Left lung (tissue), 4 donors: ENCODE measurements at regions not wholly inside any gene's neighbourhood (a gene's known extent, or its start where the extent isn't known, plus 50 kb on each side); places are given as distances from the start of the nearest gene placed in this dataset.

Experiments used
- ATAC-seq: fragments of 200-7000 bp; cut with Tn5 transposase; one replicate; pipeline ENCODE4 v1.9.1; 2020; ENCODE audit warnings: moderate library complexity
- DNase-seq, 4 donors: peaks; one replicate each; pipeline ENCODE4 v3.0.0-alpha.2; 2013 to 2020
- H3K27ac ChIP-seq, 2 donors: fragments of 200-600 bp; sonication (generic) in 1 of 2; one replicate each; pipeline versions ENCODE4 v1.5.0 to v1.8.0; 2020 to 2021
- H3K27me3 ChIP-seq, 2 donors: fragments of 200-600 bp; sonication (generic) in 1 of 2; one replicate each; pipeline versions ENCODE4 v1.5.0 to v1.8.0; 2020 to 2021
- H3K36me3 ChIP-seq, 2 donors: fragments of 200-600 bp; sonication (generic) in 1 of 2; one replicate each; pipeline versions ENCODE4 v1.5.0 to v1.8.0; 2020 to 2021
- H3K4me1 ChIP-seq, 2 donors: fragments of 200-600 bp; one replicate each; pipeline ENCODE4 v1.8.0; 2021
- H3K4me3 ChIP-seq, 2 donors: fragments of 200-600 bp; sonication (generic) in 1 of 2; one replicate each; pipeline versions ENCODE4 v1.5.0 to v1.8.0; 2020 to 2021; ENCODE audit warnings: mild to moderate bottlenecking in 1 of 2
- H3K9me3 ChIP-seq, 2 donors: fragments of 200-600 bp; sonication (generic) in 1 of 2; one replicate each; pipeline versions ENCODE4 v1.5.0 to v1.8.0; 2020 to 2021
- intact Hi-C, 2 donors: fragments of 100-400 bp; cut with DNase I; formaldehyde crosslinking; loops; one replicate each; pipeline versions ENCODE4 v1.11.2 to v1.14.2; 2022
- TF ChIP-seq, protein P1 (sequence below), 2 donors: fragments of 200-600 bp; sonication (generic) in 1 of 2; IDR thresholded peaks; one replicate each; pipeline versions ENCODE4 v1.5.0 to v1.8.0; 2021; ENCODE audit warnings: antibody characterized with exemption in 2 of 2
- donor health status: DM: no; HTN: yes; CAD: no.
- donor health status: DM: no; HTN: no; CAD: no.

DNA sequence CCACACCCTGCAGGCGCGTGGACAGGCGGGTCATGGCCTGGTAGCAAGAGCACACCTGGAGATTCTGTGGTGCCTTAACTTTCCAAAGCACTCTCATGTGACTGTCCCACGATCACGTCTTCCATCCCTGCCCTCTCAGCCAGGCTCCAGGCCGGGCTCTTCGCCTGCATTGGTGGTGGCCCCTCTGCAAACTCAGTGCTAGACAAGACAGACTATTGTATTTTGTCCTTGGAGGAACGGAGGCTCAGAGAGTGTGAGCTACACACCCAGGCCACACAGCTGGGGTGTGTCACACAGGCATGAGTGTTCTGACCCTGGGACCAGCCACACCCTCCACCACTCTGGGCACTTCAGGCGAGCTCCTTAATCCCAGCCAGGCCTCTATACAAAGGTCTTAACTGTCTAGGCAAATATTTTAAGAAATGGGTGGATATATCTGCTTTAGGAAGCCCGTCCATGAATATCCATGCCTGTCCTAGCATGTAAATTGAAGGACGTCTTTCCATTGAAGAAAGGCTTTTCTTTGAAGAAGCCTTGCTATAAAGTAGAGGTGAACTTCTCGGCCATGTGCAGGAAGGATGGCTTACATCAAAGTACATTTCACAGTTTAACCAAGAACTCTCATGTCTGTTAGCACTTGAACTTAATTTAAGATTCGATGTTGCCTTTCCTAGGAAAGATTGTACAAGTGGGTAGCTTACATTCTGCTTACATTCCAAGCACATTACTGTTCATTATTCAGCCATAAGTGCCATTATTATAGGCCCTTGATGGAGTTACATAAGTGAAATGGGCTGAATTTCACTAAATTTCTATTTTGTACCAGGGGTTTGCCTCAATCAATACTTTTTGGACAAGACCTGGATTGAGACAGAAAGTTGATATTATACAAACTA, 263.9 kb downstream of the DLL1 start:
- no peaks in the 10 kb centered on the region for H3K36me3 ChIP-seq
- peaks cover 0 to 13% of the 10 kb centered on the region in 2 donors for H3K4me1 ChIP-seq
- peaks cover 9 to 26% of the 10 kb centered on the region in 2 donors for H3K27me3 ChIP-seq
- H3K27ac ChIP-seq: peak overlapping the region; percentile 33 to 53
- peak in 2 of 4 donors; percentile 25 to 54 for DNase-seq
- peak; percentile 46 for ATAC-seq
- intact Hi-C loops: no loop called here
- no peak overlapping the region for H3K4me3 ChIP-seq
- TF ChIP-seq, protein P1, sequence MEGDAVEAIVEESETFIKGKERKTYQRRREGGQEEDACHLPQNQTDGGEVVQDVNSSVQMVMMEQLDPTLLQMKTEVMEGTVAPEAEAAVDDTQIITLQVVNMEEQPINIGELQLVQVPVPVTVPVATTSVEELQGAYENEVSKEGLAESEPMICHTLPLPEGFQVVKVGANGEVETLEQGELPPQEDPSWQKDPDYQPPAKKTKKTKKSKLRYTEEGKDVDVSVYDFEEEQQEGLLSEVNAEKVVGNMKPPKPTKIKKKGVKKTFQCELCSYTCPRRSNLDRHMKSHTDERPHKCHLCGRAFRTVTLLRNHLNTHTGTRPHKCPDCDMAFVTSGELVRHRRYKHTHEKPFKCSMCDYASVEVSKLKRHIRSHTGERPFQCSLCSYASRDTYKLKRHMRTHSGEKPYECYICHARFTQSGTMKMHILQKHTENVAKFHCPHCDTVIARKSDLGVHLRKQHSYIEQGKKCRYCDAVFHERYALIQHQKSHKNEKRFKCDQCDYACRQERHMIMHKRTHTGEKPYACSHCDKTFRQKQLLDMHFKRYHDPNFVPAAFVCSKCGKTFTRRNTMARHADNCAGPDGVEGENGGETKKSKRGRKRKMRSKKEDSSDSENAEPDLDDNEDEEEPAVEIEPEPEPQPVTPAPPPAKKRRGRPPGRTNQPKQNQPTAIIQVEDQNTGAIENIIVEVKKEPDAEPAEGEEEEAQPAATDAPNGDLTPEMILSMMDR (IDR thresholded peaks at IDR 0.05): no peak
- no peaks in the 10 kb centered on the region for H3K9me3 ChIP-seq

DNA sequence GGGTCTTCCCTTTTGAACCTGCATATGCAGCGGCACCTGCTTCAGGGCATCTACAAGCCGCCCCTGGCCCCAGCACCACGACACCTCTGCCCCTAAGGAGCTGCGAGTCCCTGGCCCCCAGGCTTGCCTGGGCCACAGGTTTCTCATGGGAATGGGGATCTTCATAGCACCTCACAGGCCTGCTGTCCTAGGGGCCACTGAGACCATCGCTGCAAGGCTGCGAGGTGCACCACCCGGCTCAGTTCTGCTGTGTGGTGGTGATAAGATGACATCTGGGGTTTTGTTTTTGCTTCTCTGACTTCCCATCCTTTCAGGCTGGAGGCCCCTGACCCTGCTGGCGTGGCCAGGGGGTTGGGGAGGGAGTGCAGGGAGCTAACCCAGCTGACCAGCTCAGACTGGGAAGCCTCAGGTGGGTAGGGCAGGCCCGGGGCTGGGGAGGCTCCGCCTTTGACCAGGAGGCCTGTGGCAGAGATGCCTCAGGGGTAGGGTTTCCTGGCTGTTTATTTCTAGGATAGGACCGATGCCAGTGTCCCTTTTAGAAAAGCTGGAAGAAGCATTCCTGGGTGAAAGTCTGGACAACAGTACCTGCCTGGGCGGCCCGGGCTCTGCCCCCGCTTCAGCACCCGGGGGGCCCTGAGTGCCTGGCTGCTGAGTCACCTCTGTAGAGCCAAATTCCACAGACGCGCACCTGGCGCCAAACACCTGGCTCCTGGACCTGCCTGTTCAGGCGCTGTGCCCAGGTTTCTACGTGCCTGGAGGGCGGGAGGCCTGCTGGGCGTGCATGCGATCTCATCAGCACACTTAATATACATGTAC, 264.7 kb downstream of the DLL1 start:
- DNase-seq (peak in 3 of 4 donors; percentile 61 to 92 (median 70)), ATAC-seq (peak; percentile 72)
- Histone ChIP-seq H3K4me3 (no peak overlapping the region), H3K27me3 (peaks cover 9 to 34% of the 10 kb centered on the region in 2 donors), H3K36me3 (no peaks in the 10 kb centered on the region), H3K9me3 (no peaks in the 10 kb centered on the region), H3K27ac (peak overlapping the region in 1 of 2 donors; percentile 53), H3K4me1 (peaks cover 0 to 12% of the 10 kb centered on the region in 2 donors)
- TF ChIP-seq, protein P1 (IDR thresholded peaks at IDR 0.05): no peak
- intact Hi-C loops: no loop called here

DNA sequence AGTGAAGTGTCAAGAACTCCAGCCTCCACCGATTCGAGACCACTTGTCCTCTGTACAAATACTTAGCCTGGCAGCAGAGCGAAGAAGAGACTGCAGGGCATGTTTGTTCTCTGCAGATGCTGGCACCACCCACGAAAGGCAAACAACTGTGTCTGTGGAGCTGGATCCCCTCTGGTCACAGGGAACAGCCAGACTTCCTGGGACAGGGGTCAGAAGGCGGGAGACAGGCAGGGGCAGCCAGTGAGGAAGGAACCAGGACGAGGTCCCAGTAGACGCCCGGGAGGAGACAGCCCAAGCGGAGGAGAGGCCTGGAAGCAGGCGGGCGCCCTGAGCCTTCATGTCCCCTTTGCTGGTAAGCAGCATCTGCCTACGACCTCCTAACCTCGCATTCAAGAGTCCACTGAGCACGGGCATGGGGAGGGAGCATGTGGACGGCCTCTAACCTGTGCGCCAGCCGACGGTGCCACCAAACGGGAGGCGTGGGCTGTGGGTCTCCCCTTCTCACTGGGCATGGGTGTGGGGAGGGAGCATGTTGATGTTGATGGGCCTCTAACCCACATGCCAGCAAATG, 265.5 kb downstream of the DLL1 start:
- Histone ChIP-seq H3K27me3 (peaks cover 9 to 35% of the 10 kb centered on the region in 2 donors), H3K27ac (no peak overlapping the region), H3K36me3 (no peaks in the 10 kb centered on the region), H3K4me1 (peaks cover 0 to 7% of the 10 kb centered on the region in 2 donors), H3K9me3 (no peaks in the 10 kb centered on the region), H3K4me3 (no peak overlapping the region)
- ATAC-seq (no peak), DNase-seq (peak in 2 of 4 donors; percentile 24 to 65)
- intact Hi-C loops: no loop called here
- TF ChIP-seq, protein P1 (IDR thresholded peaks at IDR 0.05): no peak

DNA sequence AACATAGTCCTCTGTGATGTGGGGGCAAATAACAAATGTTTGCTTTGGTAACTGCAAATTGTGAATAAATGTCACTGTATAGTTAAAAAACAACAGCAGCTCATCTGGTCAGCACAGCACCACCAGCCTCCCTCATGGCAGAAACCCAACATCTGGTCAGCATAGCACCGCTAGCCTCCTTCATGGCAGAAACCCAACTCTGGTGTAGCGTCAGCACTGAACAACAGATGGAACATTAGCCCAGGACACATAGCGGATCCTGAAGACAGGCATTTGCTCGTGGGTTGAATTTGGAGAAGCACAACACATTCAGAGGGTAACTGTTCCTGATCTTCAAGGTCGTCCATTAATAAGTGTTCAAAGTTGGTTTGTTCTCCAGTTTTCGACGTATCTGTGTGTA, 265.9 kb downstream of the DLL1 start:
- intact Hi-C loops: no loop called here
- Histone ChIP-seq H3K27ac (no peak overlapping the region), H3K36me3 (no peaks in the 10 kb centered on the region), H3K4me3 (no peak overlapping the region), H3K27me3 (peaks cover 9 to 35% of the 10 kb centered on the region in 2 donors), H3K4me1 (peaks cover 0 to 7% of the 10 kb centered on the region in 2 donors), H3K9me3 (no peaks in the 10 kb centered on the region)
- peak in 3 of 4 donors; percentile 38 to 86 (median 75) for DNase-seq
- no peak for ATAC-seq
- TF ChIP-seq, protein P1 (IDR thresholded peaks at IDR 0.05): no peak
